ENCODE measurements at regions not wholly inside any gene's neighbourhood (a gene's known extent, or its start where the extent isn't known, plus 50 kb on each side); places are given as distances from the start of the nearest gene placed in this dataset.

DNA sequence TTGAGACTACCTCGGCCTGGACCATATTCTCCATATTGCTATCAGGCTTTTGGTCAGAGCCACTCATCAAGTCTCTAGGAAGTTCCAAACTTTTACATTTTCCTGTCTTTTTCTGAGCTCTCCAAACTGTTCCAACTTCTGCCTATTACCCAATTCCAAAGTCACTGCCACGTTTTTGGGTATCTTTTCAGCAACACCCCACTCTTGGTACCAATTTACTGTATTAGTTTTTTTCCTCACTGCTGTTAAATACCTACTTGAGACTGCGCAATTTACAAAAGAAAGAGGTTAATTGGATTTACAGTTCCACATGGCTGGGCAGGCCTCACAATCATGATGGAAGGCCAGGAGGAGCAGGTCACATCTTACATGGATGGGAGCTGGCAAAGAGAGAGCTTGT lies 507.8 kb upstream of the ZNF608 start:
- Histone ChIP-seq H3K9me3 (ENCODE audit: control insufficient read depth in 4 of 4, insufficient read depth in 3 of 4, low read length in 3 of 4) (peaks cover 0 to 5% (median 1%) of the 10 kb centered on the region in 4 donors), H3K36me3 (ENCODE audit: control insufficient read depth in 4 of 4, insufficient read depth in 4 of 4, low read length in 4 of 4) (no peaks in the 10 kb centered on the region), H3K4me1 (ENCODE audit: control insufficient read depth in 5 of 5, insufficient read depth in 5 of 5, low read length in 5 of 5) (peaks cover 0 to 10% (median 5%) of the 10 kb centered on the region in 5 donors), H3K27me3 (ENCODE audit: control insufficient read depth in 3 of 3, insufficient read depth in 3 of 3, low read length in 2 of 3) (no peaks in the 10 kb centered on the region), H3K27ac (ENCODE audit: low read depth in 1 of 2, low read length in 1 of 2) (no peak overlapping the region), H3K4me3 (no peak overlapping the region), H3K9ac (ENCODE audit: insufficient read depth in 1 of 2, low read length in 2 of 2) (no peak overlapping the region)
- WGBS, 2 donors = 59 to 61% methylated on average over 3 of the region's 3 CpGs
- ATAC-seq (ENCODE audit: insufficient read depth, low FRiP score) (no peak), DNase-seq (no peak)
- TF ChIP-seq, protein P1, sequence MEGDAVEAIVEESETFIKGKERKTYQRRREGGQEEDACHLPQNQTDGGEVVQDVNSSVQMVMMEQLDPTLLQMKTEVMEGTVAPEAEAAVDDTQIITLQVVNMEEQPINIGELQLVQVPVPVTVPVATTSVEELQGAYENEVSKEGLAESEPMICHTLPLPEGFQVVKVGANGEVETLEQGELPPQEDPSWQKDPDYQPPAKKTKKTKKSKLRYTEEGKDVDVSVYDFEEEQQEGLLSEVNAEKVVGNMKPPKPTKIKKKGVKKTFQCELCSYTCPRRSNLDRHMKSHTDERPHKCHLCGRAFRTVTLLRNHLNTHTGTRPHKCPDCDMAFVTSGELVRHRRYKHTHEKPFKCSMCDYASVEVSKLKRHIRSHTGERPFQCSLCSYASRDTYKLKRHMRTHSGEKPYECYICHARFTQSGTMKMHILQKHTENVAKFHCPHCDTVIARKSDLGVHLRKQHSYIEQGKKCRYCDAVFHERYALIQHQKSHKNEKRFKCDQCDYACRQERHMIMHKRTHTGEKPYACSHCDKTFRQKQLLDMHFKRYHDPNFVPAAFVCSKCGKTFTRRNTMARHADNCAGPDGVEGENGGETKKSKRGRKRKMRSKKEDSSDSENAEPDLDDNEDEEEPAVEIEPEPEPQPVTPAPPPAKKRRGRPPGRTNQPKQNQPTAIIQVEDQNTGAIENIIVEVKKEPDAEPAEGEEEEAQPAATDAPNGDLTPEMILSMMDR (IDR thresholded peaks at IDR 0.05; ENCODE audit: control extremely low read depth, extremely low read depth) = no peak

DNA sequence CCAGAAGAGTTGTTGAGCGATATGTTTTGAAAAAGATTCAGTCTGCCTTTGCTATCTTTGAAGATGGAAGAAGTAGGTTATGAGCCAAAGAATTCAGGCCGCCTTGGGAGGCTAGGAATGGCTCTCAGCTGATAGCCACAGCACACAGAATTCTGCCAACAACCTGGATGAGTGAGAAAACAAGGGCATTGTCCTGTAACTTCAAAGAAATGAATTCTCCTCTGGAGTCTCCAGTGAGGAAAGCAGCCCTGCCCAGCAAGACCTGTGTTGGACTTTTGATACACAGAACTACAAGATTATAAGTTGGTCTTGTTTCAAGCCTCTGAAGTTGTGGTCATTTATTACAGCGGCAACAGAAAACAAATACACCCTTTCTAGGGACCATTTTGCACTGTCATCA lies 509.9 kb upstream of the ZNF608 start:
- H3K27ac ChIP-seq (ENCODE audit: low read depth in 1 of 2, low read length in 1 of 2) = no peak overlapping the region
- peaks cover 0 to 5% (median 1%) of the 10 kb centered on the region in 4 donors for H3K9me3 ChIP-seq (ENCODE audit: control insufficient read depth in 4 of 4, insufficient read depth in 3 of 4, low read length in 3 of 4)

DNA sequence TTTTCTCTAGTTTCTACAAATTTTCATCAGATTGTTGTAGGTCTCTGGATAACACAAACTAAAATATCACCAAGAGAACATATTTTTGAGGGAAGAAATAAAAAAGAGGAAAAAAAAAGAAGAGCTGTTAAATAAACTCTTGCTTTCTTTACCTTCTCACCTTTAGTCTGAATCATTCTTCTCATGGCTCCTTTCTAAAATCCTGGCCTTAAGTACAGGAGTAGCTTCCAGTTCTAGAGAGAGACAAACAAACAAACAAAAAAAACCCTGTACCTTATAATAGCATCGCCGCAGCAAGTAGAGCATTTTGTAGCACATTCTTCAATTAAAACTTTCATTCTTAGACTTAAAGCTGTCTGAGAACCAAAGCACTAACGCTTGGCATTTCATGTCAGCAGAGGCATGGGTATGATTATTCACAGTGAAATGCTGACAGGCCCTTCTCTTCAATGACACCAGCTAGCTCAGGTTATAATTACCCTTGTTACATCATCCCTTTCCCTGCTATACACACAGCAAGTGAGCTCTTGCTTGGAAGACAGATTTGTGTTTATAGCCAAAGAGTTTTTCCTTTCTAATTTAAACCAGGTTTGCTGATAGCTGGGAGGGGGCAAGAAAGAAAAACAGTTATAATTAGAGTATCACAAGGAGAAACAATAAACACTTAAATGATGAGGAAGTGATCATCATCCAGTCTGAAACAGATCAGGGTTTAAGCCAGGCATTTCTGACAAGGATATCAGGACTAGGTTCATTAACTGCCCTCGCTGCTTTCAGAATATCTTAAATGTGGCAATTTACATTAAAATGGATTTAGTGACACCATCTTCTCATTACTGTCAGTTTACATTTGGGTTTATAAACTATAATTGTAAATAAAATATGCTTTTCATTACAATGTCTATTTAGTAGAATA lies 510.9 kb upstream of the ZNF608 start:
- Histone ChIP-seq H3K36me3 (ENCODE audit: control insufficient read depth in 4 of 4, insufficient read depth in 4 of 4, low read length in 4 of 4) (no peaks in the 10 kb centered on the region), H3K27ac (ENCODE audit: low read depth in 1 of 2, low read length in 1 of 2) (peak overlapping the region in 1 of 2 donors; percentile 16), H3K9ac (ENCODE audit: insufficient read depth in 1 of 2, low read length in 2 of 2) (no peak overlapping the region), H3K4me3 (no peak overlapping the region), H3K27me3 (ENCODE audit: control insufficient read depth in 3 of 3, insufficient read depth in 3 of 3, low read length in 2 of 3) (no peaks in the 10 kb centered on the region), H3K9me3 (ENCODE audit: control insufficient read depth in 4 of 4, insufficient read depth in 3 of 4, low read length in 3 of 4) (peaks cover 0 to 5% (median 1%) of the 10 kb centered on the region in 4 donors), H3K4me1 (ENCODE audit: control insufficient read depth in 5 of 5, insufficient read depth in 5 of 5, low read length in 5 of 5) (peaks cover 0 to 10% (median 0%) of the 10 kb centered on the region in 5 donors)
- DNase-seq (peak in 2 of 3 donors; percentile 50 to 71), ATAC-seq (ENCODE audit: insufficient read depth, low FRiP score) (no peak)
- TF ChIP-seq, protein P1 (IDR thresholded peaks at IDR 0.05; ENCODE audit: control extremely low read depth, extremely low read depth) = no peak
- 82 to 93% methylated on average over 4 of the region's 4 CpGs for WGBS, 2 donors

More for the DNA sequence above, 509.9 kb upstream of the ZNF608 start:
- TF ChIP-seq, protein P1 (IDR thresholded peaks at IDR 0.05; ENCODE audit: control extremely low read depth, extremely low read depth) = no peak
- no peaks in the 10 kb centered on the region for H3K36me3 ChIP-seq (ENCODE audit: control insufficient read depth in 4 of 4, insufficient read depth in 4 of 4, low read length in 4 of 4)
- H3K4me1 ChIP-seq (ENCODE audit: control insufficient read depth in 5 of 5, insufficient read depth in 5 of 5, low read length in 5 of 5) = peaks cover 0 to 10% (median 0%) of the 10 kb centered on the region in 5 donors
- no peaks in the 10 kb centered on the region for H3K27me3 ChIP-seq (ENCODE audit: control insufficient read depth in 3 of 3, insufficient read depth in 3 of 3, low read length in 2 of 3)
- 87 to 90% methylated on average over 3 of the region's 3 CpGs for WGBS, 2 donors
- ATAC-seq (ENCODE audit: insufficient read depth, low FRiP score) (no peak), DNase-seq (no peak)
- no peak overlapping the region for H3K9ac ChIP-seq (ENCODE audit: insufficient read depth in 1 of 2, low read length in 2 of 2)
- no peak overlapping the region for H3K4me3 ChIP-seq

Measured in lung (tissue), 11 donors.